DND-41 (cell line): ENCODE measurements at regions not wholly inside any gene's neighbourhood (a gene's known extent, or its start where the extent isn't known, plus 50 kb on each side); places are given as distances from the start of the nearest gene placed in this dataset.

ENCODE experiments used
- EZH2 ChIP-seq: IDR thresholded peaks from 3 replicates; pipeline ENCODE4 v1.6.1; 2012; ENCODE audit warnings: borderline replicate concordance, low read depth, mild to moderate bottlenecking, moderate library complexity, low read length, inconsistent platforms; ENCODE audit not compliant: severe bottlenecking
- TF ChIP-seq, protein P1 (sequence below): IDR thresholded peaks from 2 replicates; pipeline ENCODE4 v1.5.1; 2012; ENCODE audit warnings: borderline replicate concordance, low read length, moderate library complexity, mild to moderate bottlenecking; ENCODE audit not compliant: poor library complexity, severe bottlenecking; ENCODE audit errors: extremely low read depth

DNA sequence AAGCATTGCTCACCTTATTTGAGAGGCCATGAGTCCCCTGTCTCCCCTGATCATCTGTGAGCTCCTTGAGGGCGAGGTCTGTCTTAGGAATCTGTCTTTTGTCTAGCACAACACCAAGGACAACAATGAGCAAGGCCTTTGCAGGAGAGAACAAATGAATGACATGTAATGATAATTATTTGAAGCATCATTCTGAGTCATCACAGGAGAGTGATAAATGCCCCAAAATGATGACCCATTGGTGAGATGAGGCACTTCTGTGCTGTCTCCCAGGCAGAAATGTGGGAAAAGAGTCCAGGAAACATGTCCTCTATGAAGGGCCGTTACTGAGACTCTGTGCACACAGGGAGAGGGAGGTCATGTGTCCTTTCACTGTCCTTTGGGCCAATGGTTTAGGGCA lies 105.2 kb upstream of the LRFN2 start:
- TF ChIP-seq, protein P1, sequence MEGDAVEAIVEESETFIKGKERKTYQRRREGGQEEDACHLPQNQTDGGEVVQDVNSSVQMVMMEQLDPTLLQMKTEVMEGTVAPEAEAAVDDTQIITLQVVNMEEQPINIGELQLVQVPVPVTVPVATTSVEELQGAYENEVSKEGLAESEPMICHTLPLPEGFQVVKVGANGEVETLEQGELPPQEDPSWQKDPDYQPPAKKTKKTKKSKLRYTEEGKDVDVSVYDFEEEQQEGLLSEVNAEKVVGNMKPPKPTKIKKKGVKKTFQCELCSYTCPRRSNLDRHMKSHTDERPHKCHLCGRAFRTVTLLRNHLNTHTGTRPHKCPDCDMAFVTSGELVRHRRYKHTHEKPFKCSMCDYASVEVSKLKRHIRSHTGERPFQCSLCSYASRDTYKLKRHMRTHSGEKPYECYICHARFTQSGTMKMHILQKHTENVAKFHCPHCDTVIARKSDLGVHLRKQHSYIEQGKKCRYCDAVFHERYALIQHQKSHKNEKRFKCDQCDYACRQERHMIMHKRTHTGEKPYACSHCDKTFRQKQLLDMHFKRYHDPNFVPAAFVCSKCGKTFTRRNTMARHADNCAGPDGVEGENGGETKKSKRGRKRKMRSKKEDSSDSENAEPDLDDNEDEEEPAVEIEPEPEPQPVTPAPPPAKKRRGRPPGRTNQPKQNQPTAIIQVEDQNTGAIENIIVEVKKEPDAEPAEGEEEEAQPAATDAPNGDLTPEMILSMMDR: no peak
- no peak for TF ChIP-seq EZH2
